T-cell (primary cell): ENCODE measurements at regions not wholly inside any gene's neighbourhood (a gene's known extent, or its start where the extent isn't known, plus 50 kb on each side); places are given as distances from the start of the nearest gene placed in this dataset.

Experiments used
- ATAC-seq, 4 experiments: fragments of 200-7000 bp in 3 of 4; fragments of 150-1000 bp in 1 of 4; cut with Tn5 transposase; replicated peaks in 1 of 4; 1 replicate in 3 of 4; 2 replicates in 1 of 4; pipeline ENCODE4 v1.10.0; 2021; ENCODE audit warnings: moderate library complexity in 3 of 4, mild to moderate bottlenecking in 2 of 4, moderate number of reproducible peaks in 1 of 4
- CTCF ChIA-PET, 2 donors: fragments of 300-600 bp; sonication (Branson Sonifier 250); formaldehyde crosslinking; loops; one replicate each; lab custom pipeline; 2022; ENCODE audit warnings: antibody characterized with exemption in 2 of 2; lab: Charles Lee
- POLR2A ChIA-PET, 2 donors: fragments of 300-600 bp; sonication (Branson Sonifier 250); formaldehyde crosslinking; loops; one replicate each; lab custom pipeline; 2022; ENCODE audit warnings: antibody characterized with exemption in 2 of 2; lab: Charles Lee
- DNase-seq, 35 experiments: peaks; one replicate each; pipeline versions ENCODE4 v3.0.0 to v3.0.0-alpha.2; 2013 to 2023
- H3K27ac ChIP-seq: one replicate; pipeline ENCODE4 v1.5.1; 2013; ENCODE audit warnings: low read length
- H3K27me3 ChIP-seq, 2 experiments: replicated peaks in 1 of 2; 1 replicate in 1 of 2; 2 replicates in 1 of 2; pipeline versions ENCODE4 v1.6.1 to v1.7.0; 2013; ENCODE audit warnings: low read length in 1 of 2, mixed read lengths in 1 of 2; ENCODE audit not compliant: control insufficient read depth in 2 of 2, insufficient read depth in 2 of 2; ENCODE audit errors: extremely low read depth in 1 of 2
- H3K36me3 ChIP-seq, 2 donors: 1 replicate in 1 of 2; 2 replicates in 1 of 2; pipeline versions ENCODE4 v1.6.1 to v1.7.0; 2013; ENCODE audit warnings: low read length in 1 of 2; ENCODE audit not compliant: control insufficient read depth in 2 of 2, insufficient read depth in 1 of 2; ENCODE audit errors: extremely low read depth in 1 of 2
- H3K4me1 ChIP-seq, 2 experiments: 1 replicate in 1 of 2; 2 replicates in 1 of 2; pipeline versions ENCODE4 v1.6.1 to v1.7.0; 2013; ENCODE audit warnings: low read length in 2 of 2, mixed read lengths in 1 of 2; ENCODE audit not compliant: insufficient read depth in 2 of 2, control insufficient read depth in 1 of 2; ENCODE audit errors: extremely low read depth in 1 of 2
- H3K4me3 ChIP-seq, 2 donors: 1 replicate in 1 of 2; 2 replicates in 1 of 2; pipeline versions ENCODE4 v1.5.1 to v1.7.0; 2013; ENCODE audit warnings: mild to moderate bottlenecking in 2 of 2, low read length in 1 of 2, moderate library complexity in 1 of 2; ENCODE audit not compliant: control insufficient read depth in 1 of 2; ENCODE audit errors: extremely low read depth in 1 of 2
- H3K9me3 ChIP-seq: 2 replicates; pipeline ENCODE4 v1.7.0; 2013
- H3K27ac Mint-ChIP-seq, 2 donors: one replicate each; pipeline ENCODE4 v1.8.0; 2020 to 2021; ENCODE audit warnings: mild to moderate bottlenecking in 2 of 2, mixed read lengths in 2 of 2
- H3K27me3 Mint-ChIP-seq, 2 donors: one replicate each; pipeline ENCODE4 v1.8.0; 2021 to 2022; ENCODE audit warnings: mixed read lengths in 2 of 2
- H3K36me3 Mint-ChIP-seq: one replicate; pipeline ENCODE4 v1.8.0; 2021; ENCODE audit warnings: mixed read lengths
- H3K4me1 Mint-ChIP-seq, 3 donors: one replicate each; pipeline ENCODE4 v1.8.0; 2020 to 2022; ENCODE audit warnings: mixed read lengths in 3 of 3, mild to moderate bottlenecking in 1 of 3
- H3K4me3 Mint-ChIP-seq, 3 donors: one replicate each; pipeline ENCODE4 v1.8.0; 2020 to 2022; ENCODE audit warnings: mild to moderate bottlenecking in 3 of 3, mixed read lengths in 3 of 3, moderate library complexity in 3 of 3
- H3K9me3 Mint-ChIP-seq, 3 donors: one replicate each; pipeline ENCODE4 v1.8.0; 2020 to 2022; ENCODE audit warnings: mixed read lengths in 3 of 3
- WGBS: methylation state at CpG from one replicate; pipeline ENCODE4 v1.1.5; 2013; ENCODE audit warnings: missing lambda C conversion rate; ENCODE audit not compliant: insufficient coverage; 5-methylcytosine and 5-hydroxymethylcytosine counted together

GRCh38 chr9:135326141-135326540 is 153.4 kb upstream of the PPP1R26 start:
- Histone ChIP-seq H3K4me1 (no peaks in the 10 kb centered on the region), H3K4me3 (no peak overlapping the region), H3K36me3 (no peaks in the 10 kb centered on the region), H3K27ac (no peak overlapping the region), H3K9me3 (no peaks in the 10 kb centered on the region), H3K27me3 (peaks cover 2 to 37% of the 10 kb centered on the region in 2 experiments)
- ATAC-seq: no peak
- DNase-seq: peak in 1 of 35 experiments; percentile 7
- H3K36me3 Mint-ChIP-seq: no peaks in the 10 kb centered on the region
- H3K27me3 Mint-ChIP-seq: peaks cover 10 to 24% of the 10 kb centered on the region in 2 donors
- POLR2A ChIA-PET: no interaction called here
- CTCF ChIA-PET: no interaction called here
- no peaks in the 10 kb centered on the region for H3K4me1 Mint-ChIP-seq
- no peak overlapping the region for H3K4me3 Mint-ChIP-seq
- no peaks in the 10 kb centered on the region for H3K9me3 Mint-ChIP-seq
- 67% methylated on average over 7 of the region's 7 CpGs for WGBS
- no peak overlapping the region for H3K27ac Mint-ChIP-seq

GRCh38 chr9:135326633-135327152 is 152.9 kb upstream of the PPP1R26 start:
- Histone ChIP-seq H3K36me3 (no peaks in the 10 kb centered on the region), H3K4me1 (no peaks in the 10 kb centered on the region), H3K9me3 (no peaks in the 10 kb centered on the region), H3K27ac (no peak overlapping the region), H3K4me3 (no peak overlapping the region), H3K27me3 (peaks cover 2 to 36% of the 10 kb centered on the region in 2 experiments)
- H3K27ac Mint-ChIP-seq: no peak overlapping the region
- peaks cover 10 to 22% of the 10 kb centered on the region in 2 donors for H3K27me3 Mint-ChIP-seq
- 88% methylated on average over 7 of the region's 11 CpGs for WGBS
- ATAC-seq (no peak), DNase-seq (no peak)
- no peaks in the 10 kb centered on the region for H3K36me3 Mint-ChIP-seq
- no peaks in the 10 kb centered on the region for H3K9me3 Mint-ChIP-seq
- ChIA-PET CTCF (no interaction called here), POLR2A (no interaction called here)
- no peak overlapping the region for H3K4me3 Mint-ChIP-seq
- H3K4me1 Mint-ChIP-seq: no peaks in the 10 kb centered on the region

GRCh38 chr9:135328485-135329417 is 150.8 kb upstream of the PPP1R26 start:
- Histone ChIP-seq H3K27ac (no peak overlapping the region), H3K36me3 (no peaks in the 10 kb centered on the region), H3K4me3 (no peak overlapping the region), H3K4me1 (no peaks in the 10 kb centered on the region), H3K27me3 (peaks cover 2 to 35% of the 10 kb centered on the region in 2 experiments), H3K9me3 (no peaks in the 10 kb centered on the region)
- no peaks in the 10 kb centered on the region for H3K4me1 Mint-ChIP-seq
- ChIA-PET CTCF (no interaction called here), POLR2A (no interaction called here)
- H3K9me3 Mint-ChIP-seq: no peaks in the 10 kb centered on the region
- no peak overlapping the region for H3K27ac Mint-ChIP-seq
- peaks cover 6 to 16% of the 10 kb centered on the region in 2 donors for H3K27me3 Mint-ChIP-seq
- DNase-seq: peak in 2 of 35 experiments; percentile 3 to 11
- no peaks in the 10 kb centered on the region for H3K36me3 Mint-ChIP-seq
- ATAC-seq: no peak
- H3K4me3 Mint-ChIP-seq: no peak overlapping the region
- WGBS: 70% methylated on average over 17 of the region's 20 CpGs

GRCh38 chr9:135329571-135330306 is 149.8 kb upstream of the PPP1R26 start:
- ChIA-PET CTCF (no interaction called here), POLR2A (no interaction called here)
- no peak overlapping the region for H3K27ac Mint-ChIP-seq
- H3K36me3 Mint-ChIP-seq: no peaks in the 10 kb centered on the region
- no peaks in the 10 kb centered on the region for H3K36me3 ChIP-seq
- H3K9me3 Mint-ChIP-seq: no peaks in the 10 kb centered on the region
- no peak overlapping the region for H3K4me3 ChIP-seq
- H3K27ac ChIP-seq: no peak overlapping the region
- DNase-seq (peak in 1 of 35 experiments; percentile 1), ATAC-seq (no peak)
- H3K4me1 Mint-ChIP-seq: no peaks in the 10 kb centered on the region
- WGBS: 54% methylated on average over 11 of the region's 21 CpGs
- H3K4me1 ChIP-seq: no peaks in the 10 kb centered on the region
- H3K9me3 ChIP-seq: no peaks in the 10 kb centered on the region
- H3K27me3 ChIP-seq: peaks cover 0 to 35% of the 10 kb centered on the region in 2 experiments
- H3K27me3 Mint-ChIP-seq: peaks cover 6 to 16% of the 10 kb centered on the region in 2 donors
- H3K4me3 Mint-ChIP-seq: no peak overlapping the region

GRCh38 chr9:135330307-135330631 is 149.3 kb upstream of the PPP1R26 start:
- no peak overlapping the region for H3K4me3 Mint-ChIP-seq
- H3K9me3 Mint-ChIP-seq: no peaks in the 10 kb centered on the region
- H3K36me3 ChIP-seq: no peaks in the 10 kb centered on the region
- H3K4me1 ChIP-seq: no peaks in the 10 kb centered on the region
- no peak for DNase-seq
- peaks cover 0 to 35% of the 10 kb centered on the region in 2 experiments for H3K27me3 ChIP-seq
- no peak overlapping the region for H3K27ac Mint-ChIP-seq
- H3K36me3 Mint-ChIP-seq: no peaks in the 10 kb centered on the region
- H3K4me3 ChIP-seq: no peak overlapping the region
- peaks cover 6 to 16% of the 10 kb centered on the region in 2 donors for H3K27me3 Mint-ChIP-seq
- no peaks in the 10 kb centered on the region for H3K4me1 Mint-ChIP-seq
- POLR2A ChIA-PET: no interaction called here
- WGBS: 84% methylated on average over 3 of the region's 6 CpGs
- CTCF ChIA-PET: no interaction called here
- no peak overlapping the region for H3K27ac ChIP-seq
- ATAC-seq: no peak
- no peaks in the 10 kb centered on the region for H3K9me3 ChIP-seq

GRCh38 chr9:135330685-135331590 is 148.6 kb upstream of the PPP1R26 start:
- CTCF ChIA-PET: no interaction called here
- no peaks in the 10 kb centered on the region for H3K4me1 Mint-ChIP-seq
- H3K36me3 Mint-ChIP-seq: no peaks in the 10 kb centered on the region

More at GRCh38 chr9:135330685-135331590, 148.6 kb upstream of the PPP1R26 start:
- Mint-ChIP-seq H3K27me3 (peaks cover 6 to 13% of the 10 kb centered on the region in 2 donors), H3K27ac (no peak overlapping the region), H3K4me3 (no peak overlapping the region), H3K9me3 (no peaks in the 10 kb centered on the region)
- Histone ChIP-seq H3K27me3 (peaks cover 0 to 35% of the 10 kb centered on the region in 2 experiments), H3K27ac (no peak overlapping the region), H3K4me1 (no peaks in the 10 kb centered on the region), H3K36me3 (no peaks in the 10 kb centered on the region), H3K4me3 (no peak overlapping the region), H3K9me3 (no peaks in the 10 kb centered on the region)
- ATAC-seq: no peak
- POLR2A ChIA-PET: no interaction called here
- DNase-seq: no peak
- 77% methylated on average over 12 of the region's 14 CpGs for WGBS
